Cardiac fibroblast (primary cell): ENCODE measurements at regions not wholly inside any gene's neighbourhood (a gene's known extent, or its start where the extent isn't known, plus 50 kb on each side); places are given as distances from the start of the nearest gene placed in this dataset.

Experiments used
- DNase-seq, 2 donors: peaks; one replicate each; pipeline versions ENCODE4 v3.0.0 to v3.0.0-alpha.2; 2010; ENCODE audit warnings: low read depth in 2 of 2
- H3K4me3 ChIP-seq, 2 donors: replicated peaks in 1 of 2; 1 replicate in 1 of 2; 2 replicates in 1 of 2; pipeline ENCODE4 v1.5.1; 2011; ENCODE audit warnings: low read depth in 2 of 2, low read length in 2 of 2, mild to moderate bottlenecking in 2 of 2, moderate library complexity in 1 of 2
- CTCF ChIP-seq: IDR thresholded peaks from one replicate; pipeline ENCODE4 v1.5.1; 2011; ENCODE audit warnings: low read depth, mild to moderate bottlenecking, low read length, inconsistent platforms

- no peak overlapping the region for H3K4me3 ChIP-seq
Observed at GRCh38 chr14:21724090-21724973, 50.7 kb upstream of the OR4E1 start.

GRCh38 chr14:21723431-21724045 lies 49.9 kb upstream of the OR4E1 start:
- no peak overlapping the region for H3K4me3 ChIP-seq
- DNase-seq = peak in 1 of 2 donors; percentile 22
- TF ChIP-seq CTCF = peak; percentile 16

More at GRCh38 chr14:21724090-21724973, 50.7 kb upstream of the OR4E1 start:
- no peak for TF ChIP-seq CTCF
- no peak for DNase-seq
